ENCODE measurements at regions not wholly inside any gene's neighbourhood (a gene's known extent, or its start where the extent isn't known, plus 50 kb on each side); places are given as distances from the start of the nearest gene placed in this dataset.

DNA sequence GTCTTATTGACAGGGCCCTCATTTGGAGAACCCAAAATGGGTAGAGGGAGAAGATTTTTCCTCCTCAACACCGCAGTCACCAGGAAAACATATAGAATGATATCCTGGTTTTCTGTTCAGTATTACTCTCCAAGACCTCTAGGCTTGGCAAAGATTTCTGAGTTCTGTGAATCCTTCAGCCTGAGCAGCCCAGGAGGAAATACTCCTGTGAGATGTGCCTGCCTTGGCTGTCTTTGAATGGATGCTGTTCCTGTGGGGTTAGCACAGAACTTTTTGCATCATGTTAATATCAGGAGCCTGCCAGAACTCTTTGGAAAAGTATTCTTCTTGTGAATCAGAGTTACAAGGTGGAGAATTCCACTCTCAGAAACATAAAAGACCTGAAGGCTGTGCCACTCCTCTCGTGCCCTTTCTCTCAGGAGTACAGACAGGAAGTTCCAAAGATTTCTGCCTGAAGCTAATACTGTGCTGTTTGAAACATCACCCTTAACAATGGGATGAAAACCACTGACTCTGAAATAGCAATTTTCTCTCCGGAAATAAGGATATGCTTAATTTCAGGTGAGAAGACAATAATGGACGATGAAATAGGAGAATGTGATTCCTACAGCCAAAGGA is 520.1 kb upstream of the NBEA start:
- H3K4me3 ChIP-seq (ENCODE audit: low read length, poor library complexity, severe bottlenecking), result no peak overlapping the region
- no peaks in the 10 kb centered on the region for H3K9me2 ChIP-seq (replicated peaks; ENCODE audit: low read depth, low read length)
- H3K36me3 ChIP-seq (ENCODE audit: insufficient read depth, low read length), result no peaks in the 10 kb centered on the region
- H3F3A ChIP-seq (ENCODE audit: low read depth), result no peaks in the 10 kb centered on the region
- no peaks in the 10 kb centered on the region for H4K20me1 ChIP-seq (ENCODE audit: insufficient read depth, low read length, poor library complexity, severe bottlenecking)
- no peak for TF ChIP-seq EZH2phosphoT487 (IDR thresholded peaks at IDR 0.05; ENCODE audit: borderline replicate concordance)
- TF ChIP-seq, protein P1, sequence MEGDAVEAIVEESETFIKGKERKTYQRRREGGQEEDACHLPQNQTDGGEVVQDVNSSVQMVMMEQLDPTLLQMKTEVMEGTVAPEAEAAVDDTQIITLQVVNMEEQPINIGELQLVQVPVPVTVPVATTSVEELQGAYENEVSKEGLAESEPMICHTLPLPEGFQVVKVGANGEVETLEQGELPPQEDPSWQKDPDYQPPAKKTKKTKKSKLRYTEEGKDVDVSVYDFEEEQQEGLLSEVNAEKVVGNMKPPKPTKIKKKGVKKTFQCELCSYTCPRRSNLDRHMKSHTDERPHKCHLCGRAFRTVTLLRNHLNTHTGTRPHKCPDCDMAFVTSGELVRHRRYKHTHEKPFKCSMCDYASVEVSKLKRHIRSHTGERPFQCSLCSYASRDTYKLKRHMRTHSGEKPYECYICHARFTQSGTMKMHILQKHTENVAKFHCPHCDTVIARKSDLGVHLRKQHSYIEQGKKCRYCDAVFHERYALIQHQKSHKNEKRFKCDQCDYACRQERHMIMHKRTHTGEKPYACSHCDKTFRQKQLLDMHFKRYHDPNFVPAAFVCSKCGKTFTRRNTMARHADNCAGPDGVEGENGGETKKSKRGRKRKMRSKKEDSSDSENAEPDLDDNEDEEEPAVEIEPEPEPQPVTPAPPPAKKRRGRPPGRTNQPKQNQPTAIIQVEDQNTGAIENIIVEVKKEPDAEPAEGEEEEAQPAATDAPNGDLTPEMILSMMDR (conservative IDR thresholded peaks at IDR 0.05; ENCODE audit: low read length), result no peak
- no peak overlapping the region for H3K4me2 ChIP-seq (ENCODE audit: low read depth, low read length, poor library complexity, severe bottlenecking)
- no peak overlapping the region for H2AFZ ChIP-seq (ENCODE audit: low read length)
- no peaks in the 10 kb centered on the region for H3K27me3 ChIP-seq (ENCODE audit: insufficient read depth, low read length, poor library complexity, severe bottlenecking)
- no peaks in the 10 kb centered on the region for H3K79me2 ChIP-seq (ENCODE audit: insufficient read depth, low read length)
- H3K9me3 ChIP-seq (ENCODE audit: insufficient read depth, low read depth, low read length), result no peaks in the 10 kb centered on the region
- H3K4me1 ChIP-seq (ENCODE audit: insufficient read depth, low read length, poor library complexity, severe bottlenecking), result no peaks in the 10 kb centered on the region
- H3K9ac ChIP-seq (ENCODE audit: low read depth, low read length, poor library complexity, severe bottlenecking), result no peak overlapping the region

- Histone ChIP-seq H3F3A (ENCODE audit: low read depth) (no peaks in the 10 kb centered on the region), H3K9me2 (replicated peaks; ENCODE audit: low read depth, low read length) (no peaks in the 10 kb centered on the region), H4K20me1 (ENCODE audit: insufficient read depth, low read length, poor library complexity, severe bottlenecking) (no peaks in the 10 kb centered on the region), H3K9ac (ENCODE audit: low read depth, low read length, poor library complexity, severe bottlenecking) (no peak overlapping the region), H3K27me3 (ENCODE audit: insufficient read depth, low read length, poor library complexity, severe bottlenecking) (no peaks in the 10 kb centered on the region), H3K9me3 (ENCODE audit: insufficient read depth, low read depth, low read length) (no peaks in the 10 kb centered on the region), H3K36me3 (ENCODE audit: insufficient read depth, low read length) (no peaks in the 10 kb centered on the region), H3K4me1 (ENCODE audit: insufficient read depth, low read length, poor library complexity, severe bottlenecking) (no peaks in the 10 kb centered on the region), H3K4me3 (ENCODE audit: low read length, poor library complexity, severe bottlenecking) (no peak overlapping the region), H2AFZ (ENCODE audit: low read length) (no peak overlapping the region), H3K79me2 (ENCODE audit: insufficient read depth, low read length) (no peaks in the 10 kb centered on the region), H3K4me2 (ENCODE audit: low read depth, low read length, poor library complexity, severe bottlenecking) (no peak overlapping the region)
- TF ChIP-seq, protein P1 (conservative IDR thresholded peaks at IDR 0.05; ENCODE audit: low read length), result no peak
- TF ChIP-seq EZH2phosphoT487 (IDR thresholded peaks at IDR 0.05; ENCODE audit: borderline replicate concordance), result no peak
Observed at GRCh38 chr13:34422956-34423355, 519.1 kb upstream of the NBEA start.

GRCh38 chr13:34425327-34425949 is 516.6 kb upstream of the NBEA start:
- Histone ChIP-seq H3K4me3 (ENCODE audit: low read length, poor library complexity, severe bottlenecking) (no peak overlapping the region), H3K4me1 (ENCODE audit: insufficient read depth, low read length, poor library complexity, severe bottlenecking) (no peaks in the 10 kb centered on the region), H3K9ac (ENCODE audit: low read depth, low read length, poor library complexity, severe bottlenecking) (no peak overlapping the region), H2AFZ (ENCODE audit: low read length) (no peak overlapping the region), H3K9me2 (replicated peaks; ENCODE audit: low read depth, low read length) (no peaks in the 10 kb centered on the region), H3K36me3 (ENCODE audit: insufficient read depth, low read length) (no peaks in the 10 kb centered on the region), H3F3A (ENCODE audit: low read depth) (no peaks in the 10 kb centered on the region), H3K9me3 (ENCODE audit: insufficient read depth, low read depth, low read length) (no peaks in the 10 kb centered on the region), H3K4me2 (ENCODE audit: low read depth, low read length, poor library complexity, severe bottlenecking) (no peak overlapping the region), H3K79me2 (ENCODE audit: insufficient read depth, low read length) (no peaks in the 10 kb centered on the region), H3K27me3 (ENCODE audit: insufficient read depth, low read length, poor library complexity, severe bottlenecking) (no peaks in the 10 kb centered on the region), H4K20me1 (ENCODE audit: insufficient read depth, low read length, poor library complexity, severe bottlenecking) (no peaks in the 10 kb centered on the region)
- TF ChIP-seq, protein P1 (conservative IDR thresholded peaks at IDR 0.05; ENCODE audit: low read length), result no peak
- TF ChIP-seq EZH2phosphoT487 (IDR thresholded peaks at IDR 0.05; ENCODE audit: borderline replicate concordance), result no peak
